Transverse colon (tissue), 4 donors: ENCODE measurements at regions not wholly inside any gene's neighbourhood (a gene's known extent, or its start where the extent isn't known, plus 50 kb on each side); places are given as distances from the start of the nearest gene placed in this dataset.

Experiments used
- CTCF ChIP-seq, 5 experiments: fragments of 200-600 bp in 3 of 5; fragments of 450-650 bp in 2 of 5; sonication (generic) in 3 of 5; IDR thresholded peaks; 1 replicate in 2 of 5; 2 replicates in 3 of 5; pipeline ENCODE4 v1.5.1; 2016 to 2017; ENCODE audit warnings: antibody characterized with exemption in 5 of 5, inconsistent platforms in 3 of 5, mild to moderate bottlenecking in 2 of 5, moderate library complexity in 1 of 5
- EP300 ChIP-seq: sonication (generic); formaldehyde crosslinking; IDR thresholded peaks from one replicate; pipeline ENCODE4 v1.6.1; 2017; ENCODE audit warnings: antibody characterized with exemption, low read depth
- POLR2A ChIP-seq: fragments of 450-650 bp; IDR thresholded peaks from one replicate; pipeline ENCODE4 v1.6.1; 2016; ENCODE audit warnings: antibody characterized with exemption, mild to moderate bottlenecking, moderate library complexity
- POLR2AphosphoS5 ChIP-seq, 3 donors: sonication (generic); formaldehyde crosslinking; IDR thresholded peaks; one replicate each; pipeline ENCODE4 v1.6.1; 2016; ENCODE audit warnings: antibody characterized with exemption in 3 of 3

- TF ChIP-seq CTCF (IDR thresholded peaks at IDR 0.05) (no peak), POLR2A (no peak), POLR2AphosphoS5 (IDR thresholded peaks at IDR 0.05) (no peak), EP300 (no peak)
Observed at GRCh38 chr5:173550641-173551040, 65.8 kb downstream of the BOD1 start.
